Ovary (tissue), 7 donors: ENCODE measurements at regions not wholly inside any gene's neighbourhood (a gene's known extent, or its start where the extent isn't known, plus 50 kb on each side); places are given as distances from the start of the nearest gene placed in this dataset.

Source experiments
- DNase-seq, 5 donors: peaks; one replicate each; pipeline ENCODE4 v3.0.0-alpha.2; 2019 to 2020
- H3K27ac ChIP-seq, 2 donors: fragments of 200-600 bp; one replicate each; pipeline versions ENCODE4 v1.5.1 to v1.8.0; 2019 to 2022
- H3K27me3 ChIP-seq: fragments of 200-600 bp; one replicate; pipeline ENCODE4 v1.8.0; 2022
- H3K36me3 ChIP-seq: fragments of 200-600 bp; sonication (generic); one replicate; pipeline ENCODE4 v1.5.1; 2019
- H3K4me1 ChIP-seq: one replicate; pipeline ENCODE4 v1.8.1; 2013; ENCODE audit warnings: mild to moderate bottlenecking, moderate library complexity; ENCODE audit not compliant: insufficient read depth
- H3K4me3 ChIP-seq: fragments of 200-600 bp; sonication (generic); one replicate; pipeline ENCODE4 v1.5.1; 2017
- H3K9me3 ChIP-seq, 2 donors: fragments of 200-600 bp in 1 of 2; sonication (generic) in 1 of 2; one replicate each; pipeline versions ENCODE4 v1.5.1 to v1.8.1; 2013 to 2019; ENCODE audit warnings: mild to moderate bottlenecking in 1 of 2, moderate library complexity in 1 of 2
- CTCF ChIP-seq, 3 donors: fragments of 450-650 bp in 2 of 3; fragments of 200-600 bp in 1 of 3; IDR thresholded peaks; one replicate each; pipeline versions ENCODE4 v1.5.1 to v1.8.0; 2016 to 2022; ENCODE audit warnings: antibody characterized with exemption in 3 of 3, mild to moderate bottlenecking in 1 of 3
- EP300 ChIP-seq: sonication (generic); formaldehyde crosslinking; IDR thresholded peaks from one replicate; pipeline ENCODE4 v1.6.1; 2017; ENCODE audit warnings: antibody characterized with exemption
- POLR2A ChIP-seq: fragments of 450-650 bp; IDR thresholded peaks from one replicate; pipeline ENCODE4 v1.6.1; 2017; ENCODE audit warnings: antibody characterized with exemption, mild to moderate bottlenecking, moderate library complexity
- WGBS, 3 donors: extraction: QIAGEN DNeasy Blood & Tissue Kit in 1 of 3; methylation state at CpG; one replicate each; pipeline versions ENCODE4 v1.1.5 to v1.1.7; 2013 to 2017; 5-methylcytosine and 5-hydroxymethylcytosine counted together
- intact Hi-C, 4 donors: fragments of 100-400 bp; cut with DNase I; formaldehyde crosslinking; loops; one replicate each; pipeline versions ENCODE4 v1.11.0 to v1.15.1; 2022 to 2023
- donor health status: DM: no; HTN: no; CAD: no; lungs with moderate emphysema.
- donor health status: DM: no; HTN: no; CAD: no.
- donor health status: Bipolar disorder and iron deficiency.
- donor health status: DM: no; HTN: no; CAD: no.
- donor health status: DM: yes; HTN: yes; CAD: no.

- Histone ChIP-seq H3K4me3 (no peak overlapping the region), H3K27ac (no peak overlapping the region), H3K4me1 (no peaks in the 10 kb centered on the region), H3K36me3 (no peaks in the 10 kb centered on the region), H3K9me3 (no peaks in the 10 kb centered on the region), H3K27me3 (no peaks in the 10 kb centered on the region)
- TF ChIP-seq CTCF (IDR thresholded peaks at IDR 0.05), result no peak
- TF ChIP-seq POLR2A, result no peak
- TF ChIP-seq EP300, result no peak
- DNase-seq, result no peak
- WGBS, 3 donors, result 5 to 17% (median 7%) methylated on average over 7 of the region's 7 CpGs
- intact Hi-C loops, result no loop called here
Measured at GRCh38 chr7:153443032-153443701, 609.0 kb upstream of the DPP6 start.

GRCh38 chr7:153444641-153445040 lies 607.6 kb upstream of the DPP6 start:
- Histone ChIP-seq H3K27me3 (no peaks in the 10 kb centered on the region), H3K27ac (no peak overlapping the region), H3K4me1 (no peaks in the 10 kb centered on the region), H3K9me3 (no peaks in the 10 kb centered on the region), H3K4me3 (no peak overlapping the region), H3K36me3 (no peaks in the 10 kb centered on the region)
- intact Hi-C loops, result no loop called here
- TF ChIP-seq EP300 (no peak), POLR2A (no peak), CTCF (IDR thresholded peaks at IDR 0.05) (no peak)
- 24 to 33% (median 31%) methylated on average over 8 of the region's 8 CpGs for WGBS, 3 donors
- DNase-seq, result no peak

- no peaks in the 10 kb centered on the region for H3K9me3 ChIP-seq
- H3K36me3 ChIP-seq, result no peaks in the 10 kb centered on the region
- DNase-seq, result no peak
- no peak for TF ChIP-seq CTCF (IDR thresholded peaks at IDR 0.05)
- no peak for TF ChIP-seq EP300
- no peak for TF ChIP-seq POLR2A
- no peak overlapping the region for H3K27ac ChIP-seq
- WGBS, 3 donors, result 24 to 32% (median 27%) methylated on average over 5 of the region's 5 CpGs
- no peak overlapping the region for H3K4me3 ChIP-seq
- intact Hi-C loops, result no loop called here
- no peaks in the 10 kb centered on the region for H3K4me1 ChIP-seq
- H3K27me3 ChIP-seq, result no peaks in the 10 kb centered on the region
Measured at GRCh38 chr7:153445641-153446040, 606.6 kb upstream of the DPP6 start.

- 63 to 73% (median 66%) methylated on average over 2 of the region's 2 CpGs for WGBS, 3 donors
- Histone ChIP-seq H3K27ac (no peak overlapping the region), H3K36me3 (no peaks in the 10 kb centered on the region), H3K9me3 (no peaks in the 10 kb centered on the region), H3K4me3 (no peak overlapping the region), H3K4me1 (no peaks in the 10 kb centered on the region), H3K27me3 (no peaks in the 10 kb centered on the region)
- no peak for TF ChIP-seq CTCF (IDR thresholded peaks at IDR 0.05)
- TF ChIP-seq POLR2A, result no peak
- TF ChIP-seq EP300, result no peak
- no peak for DNase-seq
- intact Hi-C loops, result no loop called here
Measured at GRCh38 chr7:153446490-153446889, 605.7 kb upstream of the DPP6 start.
